GM21786 (cell line): ENCODE measurements at regions not wholly inside any gene's neighbourhood (a gene's known extent, or its start where the extent isn't known, plus 50 kb on each side); places are given as distances from the start of the nearest gene placed in this dataset.

ENCODE experiments used
- ATAC-seq: cut with Tn5 transposase; IDR thresholded peaks from one replicate; pipeline ENCODE4 v1.9.1; 2021; ENCODE audit not compliant: unreplicated experiment

- ATAC-seq: no peak
Observed at GRCh38 chr18:67705748-67706147, 189.2 kb upstream of the DSEL start.

GRCh38 chr18:67695684-67696083 lies 179.2 kb upstream of the DSEL start:
- no peak for ATAC-seq

- no peak for ATAC-seq
Observed at GRCh38 chr18:67694787-67695186, 178.3 kb upstream of the DSEL start.

GRCh38 chr18:67692811-67693210 lies 176.3 kb upstream of the DSEL start:
- ATAC-seq: no peak

GRCh38 chr18:67682516-67682915 lies 166.0 kb upstream of the DSEL start:
- ATAC-seq: no peak

GRCh38 chr18:67677489-67677888 lies 161.0 kb upstream of the DSEL start:
- no peak for ATAC-seq

- no peak for ATAC-seq
Observed at GRCh38 chr18:67672716-67673115, 156.2 kb upstream of the DSEL start.

GRCh38 chr18:67672155-67672554 lies 155.6 kb upstream of the DSEL start:
- no peak for ATAC-seq

GRCh38 chr18:67670024-67670543 lies 153.6 kb upstream of the DSEL start:
- no peak for ATAC-seq

- ATAC-seq: no peak
Observed at GRCh38 chr18:67665266-67665665, 148.7 kb upstream of the DSEL start.

- ATAC-seq: no peak
Observed at GRCh38 chr18:67662996-67663395, 146.5 kb upstream of the DSEL start.

GRCh38 chr18:67661555-67661954 lies 145.0 kb upstream of the DSEL start:
- ATAC-seq: no peak

- ATAC-seq: no peak
Observed at GRCh38 chr18:67654101-67654500, 137.6 kb upstream of the DSEL start.

GRCh38 chr18:67652288-67652687 lies 135.8 kb upstream of the DSEL start:
- ATAC-seq: no peak

- ATAC-seq: no peak
Observed at GRCh38 chr18:67651438-67651837, 134.9 kb upstream of the DSEL start.

GRCh38 chr18:67650686-67651385 lies 134.3 kb upstream of the DSEL start:
- no peak for ATAC-seq

GRCh38 chr18:67646890-67647289 lies 130.4 kb upstream of the DSEL start:
- no peak for ATAC-seq

GRCh38 chr18:67644226-67644625 lies 127.7 kb upstream of the DSEL start:
- no peak for ATAC-seq

GRCh38 chr18:67639872-67640271 lies 123.4 kb upstream of the DSEL start:
- ATAC-seq: no peak

- ATAC-seq: no peak
Observed at GRCh38 chr18:67636597-67637385, 120.3 kb upstream of the DSEL start.

GRCh38 chr18:67634631-67635338 lies 118.3 kb upstream of the DSEL start:
- ATAC-seq: no peak

- ATAC-seq: no peak
Observed at GRCh38 chr18:67633939-67634338, 117.4 kb upstream of the DSEL start.
